OCI-LY7 (cell line): ENCODE measurements at regions not wholly inside any gene's neighbourhood (a gene's known extent, or its start where the extent isn't known, plus 50 kb on each side); places are given as distances from the start of the nearest gene placed in this dataset.
"Not testable (repeated sequence)": the region's sequence is repeated elsewhere in the genome, so short reads cannot be mapped to it uniquely, and the experiment has no call there.

ENCODE experiments used
- BruUV-seq: library from RNA; stranded (reverse); fragments of 400-500 nt; replicated peaks from 2 replicates; lab custom pipeline; 2021; lab: Mats Ljungman, UMichigan
- CTCF ChIA-PET: fragments of 300-600 bp; sonication (Branson Sonifier 250); formaldehyde crosslinking; loops from one replicate; lab custom pipeline; 2022; ENCODE audit warnings: antibody characterized with exemption; ENCODE audit not compliant: unreplicated experiment; lab: Charles Lee
- POLR2A ChIA-PET: fragments of 300-600 bp; sonication (Branson Sonifier 250); formaldehyde crosslinking; loops from one replicate; lab custom pipeline; 2022; ENCODE audit warnings: antibody characterized with exemption; lab: Charles Lee
- DNase-seq: peaks from one replicate; pipeline ENCODE4 v3.0.0-alpha.2; 2015; ENCODE audit warnings: low spot score
- H2AFZ ChIP-seq: fragments of 200-600 bp; sonication (generic), shearing (Covaris generic); 2 replicates; pipeline ENCODE4 v1.6.1; 2014; ENCODE audit warnings: mild to moderate bottlenecking, antibody characterized with exemption, low read length, moderate library complexity
- H3K27ac ChIP-seq: fragments of 200-600 bp; sonication (generic); 2 replicates; pipeline ENCODE4 v1.5.1; 2014; ENCODE audit warnings: mixed run types, low read depth, mild to moderate bottlenecking, moderate library complexity, low read length, inconsistent platforms; ENCODE audit not compliant: poor library complexity, severe bottlenecking
- H3K36me3 ChIP-seq: fragments of 200-600 bp; sonication (generic); 2 replicates; pipeline ENCODE4 v1.6.1; 2014; ENCODE audit warnings: mild to moderate bottlenecking, antibody characterized with exemption, low read length, moderate library complexity, mixed read lengths; ENCODE audit not compliant: insufficient read depth
- H3K4me1 ChIP-seq: fragments of 200-600 bp; sonication (generic); 2 replicates; pipeline ENCODE4 v1.5.1; 2014; ENCODE audit warnings: mild to moderate bottlenecking, low read length; ENCODE audit not compliant: insufficient read depth, poor library complexity, severe bottlenecking
- H3K4me2 ChIP-seq: fragments of 200-600 bp; sonication (generic); 2 replicates; pipeline ENCODE4 v1.6.1; 2014; ENCODE audit warnings: mild to moderate bottlenecking, low read length
- H3K4me3 ChIP-seq: fragments of 200-600 bp; sonication (generic); 2 replicates; pipeline ENCODE4 v1.5.1; 2014; ENCODE audit warnings: mild to moderate bottlenecking, low read depth, low read length; ENCODE audit not compliant: poor library complexity, severe bottlenecking
- H3K79me2 ChIP-seq: fragments of 200-600 bp; sonication (generic); 2 replicates; pipeline ENCODE4 v1.6.1; 2016; ENCODE audit warnings: low read depth, mild to moderate bottlenecking, low read length, moderate library complexity, mixed read lengths; ENCODE audit not compliant: insufficient read depth
- H3K9me2 ChIP-seq: fragments of 200-600 bp; sonication (generic); 2 replicates; pipeline ENCODE4 v1.6.1; 2016; ENCODE audit warnings: mild to moderate bottlenecking, low read length, mixed read lengths; ENCODE audit not compliant: insufficient read depth
- H3K9me3 ChIP-seq: fragments of 200-600 bp; sonication (generic); 2 replicates; pipeline ENCODE4 v1.6.1; 2014; ENCODE audit warnings: mild to moderate bottlenecking, mixed run types, low read length, mixed read lengths
- H4K20me1 ChIP-seq: fragments of 200-600 bp; sonication (generic); 2 replicates; pipeline ENCODE4 v1.6.1; 2014; ENCODE audit warnings: mild to moderate bottlenecking, antibody characterized with exemption, low read length, moderate library complexity, mixed read lengths; ENCODE audit not compliant: insufficient read depth
- EZH2phosphoT487 ChIP-seq: fragments of 200-600 bp; sonication (generic); IDR thresholded peaks from 2 replicates; pipeline ENCODE4 v1.6.1; 2018; ENCODE audit warnings: low read depth, borderline replicate concordance, mild to moderate bottlenecking, mixed run types, antibody characterized with exemption, low read length, moderate library complexity, mixed read lengths
- intact Hi-C: fragments of 100-400 bp; cut with micrococcal nuclease; formaldehyde crosslinking; loops from one replicate; pipeline ENCODE4 v1.10.0; 2022; ENCODE audit not compliant: unreplicated experiment
- TF ChIP-seq, protein P1 (sequence below): fragments of 200-600 bp; sonication (generic); conservative IDR thresholded peaks from 2 replicates; pipeline ENCODE4 v1.5.1; 2014; ENCODE audit warnings: mild to moderate bottlenecking, antibody characterized with exemption, low read length, moderate library complexity, mixed read lengths

DNA sequence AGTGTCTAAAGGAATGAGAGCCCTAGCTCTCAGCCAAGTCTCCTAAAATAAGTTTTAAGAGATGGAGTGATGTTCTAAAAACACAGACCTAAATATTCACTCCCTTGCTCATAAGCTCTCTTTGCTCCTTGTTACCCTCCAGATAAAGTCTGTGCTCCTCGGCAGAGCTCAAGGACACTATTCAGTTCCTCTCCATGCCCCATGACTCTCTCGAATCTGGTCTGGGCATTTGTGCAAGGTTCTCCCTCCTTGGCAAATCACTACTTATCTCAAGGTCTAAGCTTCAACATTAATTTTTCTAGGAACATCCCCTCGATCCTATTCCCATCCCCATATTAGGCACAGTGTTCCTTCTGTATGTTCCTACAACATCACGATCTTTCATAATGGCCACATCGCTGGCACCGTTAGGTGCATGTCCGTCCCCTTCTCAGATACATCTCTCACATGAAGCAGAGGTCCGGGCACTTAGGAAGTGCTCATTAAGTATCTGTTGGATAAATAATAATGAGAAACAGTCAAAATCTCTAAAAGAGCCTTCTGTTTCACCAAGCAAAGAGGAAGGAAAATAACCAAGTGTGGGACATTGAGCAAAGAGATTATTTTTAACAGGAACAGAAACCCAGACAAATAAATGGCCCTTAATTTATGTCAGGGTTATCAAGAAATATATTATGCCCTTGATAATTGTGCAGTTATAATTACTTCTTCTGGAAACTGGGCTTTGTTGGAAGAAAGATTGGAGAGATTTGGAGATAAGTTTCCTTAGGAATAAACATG is 85.9 kb upstream of the HTR4 start:
- Histone ChIP-seq H3K9me2 (no peaks in the 10 kb centered on the region), H3K4me2 (no peak overlapping the region), H3K79me2 (no peaks in the 10 kb centered on the region), H2AFZ (no peak overlapping the region), H3K9me3 (no peaks in the 10 kb centered on the region), H3K4me3 (no peak overlapping the region), H3K4me1 (no peaks in the 10 kb centered on the region), H3K27ac (no peak overlapping the region), H3K36me3 (no peaks in the 10 kb centered on the region), H4K20me1 (no peaks in the 10 kb centered on the region)
- ChIA-PET POLR2A (interaction anchor here (0.9 kb wide), 2 partner anchors 9 to 269 kb away, joined by 3 read pairs; no protein-coding TSS in a partner anchor), CTCF (interaction anchor here (0.9 to 3.7 kb wide), 7 partner anchors 9 to 295 kb away, joined by 3 to 32 read pairs (median 4); no protein-coding TSS in a partner anchor)
- DNase-seq, result no peak
- TF ChIP-seq, protein P1, sequence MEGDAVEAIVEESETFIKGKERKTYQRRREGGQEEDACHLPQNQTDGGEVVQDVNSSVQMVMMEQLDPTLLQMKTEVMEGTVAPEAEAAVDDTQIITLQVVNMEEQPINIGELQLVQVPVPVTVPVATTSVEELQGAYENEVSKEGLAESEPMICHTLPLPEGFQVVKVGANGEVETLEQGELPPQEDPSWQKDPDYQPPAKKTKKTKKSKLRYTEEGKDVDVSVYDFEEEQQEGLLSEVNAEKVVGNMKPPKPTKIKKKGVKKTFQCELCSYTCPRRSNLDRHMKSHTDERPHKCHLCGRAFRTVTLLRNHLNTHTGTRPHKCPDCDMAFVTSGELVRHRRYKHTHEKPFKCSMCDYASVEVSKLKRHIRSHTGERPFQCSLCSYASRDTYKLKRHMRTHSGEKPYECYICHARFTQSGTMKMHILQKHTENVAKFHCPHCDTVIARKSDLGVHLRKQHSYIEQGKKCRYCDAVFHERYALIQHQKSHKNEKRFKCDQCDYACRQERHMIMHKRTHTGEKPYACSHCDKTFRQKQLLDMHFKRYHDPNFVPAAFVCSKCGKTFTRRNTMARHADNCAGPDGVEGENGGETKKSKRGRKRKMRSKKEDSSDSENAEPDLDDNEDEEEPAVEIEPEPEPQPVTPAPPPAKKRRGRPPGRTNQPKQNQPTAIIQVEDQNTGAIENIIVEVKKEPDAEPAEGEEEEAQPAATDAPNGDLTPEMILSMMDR, result no peak
- no peak for TF ChIP-seq EZH2phosphoT487
- intact Hi-C loops, result loop anchor here (5.0 kb wide), 1 partner anchor 67 kb away; no protein-coding TSS in a partner anchor
- BruUV-seq, result no TSS peak

DNA sequence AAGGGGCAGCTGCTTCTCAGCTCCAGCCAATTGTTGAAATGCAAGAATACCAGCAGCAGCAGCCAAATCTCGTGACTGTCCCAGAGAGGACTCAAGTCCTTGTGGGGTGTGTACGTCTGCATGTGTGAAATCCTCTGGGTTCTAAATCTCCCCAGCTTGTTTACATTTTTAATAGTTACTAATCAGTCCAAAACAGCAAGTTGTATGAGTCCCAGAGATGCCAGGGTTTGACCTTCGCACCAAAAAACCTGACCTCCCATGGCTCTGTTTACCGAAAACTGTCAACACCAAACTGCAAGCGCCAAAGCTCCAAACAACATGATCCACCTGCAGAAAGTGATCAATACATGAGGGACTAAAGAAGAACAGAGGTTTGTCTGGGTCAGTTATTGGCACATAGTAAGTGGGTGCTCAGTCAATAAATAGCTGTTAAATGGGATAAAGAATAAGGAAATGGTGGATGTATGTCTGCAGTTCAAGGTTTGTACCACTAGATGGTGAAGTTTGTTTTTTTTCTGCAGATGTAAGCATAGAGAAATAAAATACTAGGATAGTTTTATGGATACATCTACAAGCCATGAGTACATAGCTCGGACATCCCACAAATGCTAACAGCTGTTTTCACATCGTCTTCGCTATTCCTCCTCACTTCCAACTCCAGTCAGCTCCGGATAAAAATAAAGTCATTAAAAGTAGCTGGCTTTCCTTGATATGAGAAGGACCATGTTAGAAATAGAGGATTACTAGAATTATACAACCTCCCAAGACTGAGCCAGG is 85.3 kb upstream of the ADRB2 start:
- peak; percentile 58 for DNase-seq
- POLR2A ChIA-PET, result interaction anchor here (0.7 kb wide), 3 partner anchors 68 to 176 kb away, joined by 3 read pairs; no protein-coding TSS in a partner anchor
- Histone ChIP-seq H3K9me3 (no peaks in the 10 kb centered on the region), H3K4me1 (no peaks in the 10 kb centered on the region), H4K20me1 (no peaks in the 10 kb centered on the region), H3K36me3 (no peaks in the 10 kb centered on the region), H3K4me2 (no peak overlapping the region), H2AFZ (no peak overlapping the region), H3K4me3 (no peak overlapping the region), H3K9me2 (no peaks in the 10 kb centered on the region), H3K79me2 (no peaks in the 10 kb centered on the region), H3K27ac (no peak overlapping the region)
- CTCF ChIA-PET, result interaction anchor here (0.9 to 3.7 kb wide), 5 partner anchors 8 to 222 kb away, joined by 5 to 32 read pairs (median 11); no protein-coding TSS in a partner anchor
- no TSS peak for BruUV-seq
- no peak for TF ChIP-seq EZH2phosphoT487
- TF ChIP-seq, protein P1, result peak; percentile 96
- intact Hi-C loops, result loop anchor here (1.0 to 5.0 kb wide), 3 partner anchors 66 to 216 kb away; no protein-coding TSS in a partner anchor

DNA sequence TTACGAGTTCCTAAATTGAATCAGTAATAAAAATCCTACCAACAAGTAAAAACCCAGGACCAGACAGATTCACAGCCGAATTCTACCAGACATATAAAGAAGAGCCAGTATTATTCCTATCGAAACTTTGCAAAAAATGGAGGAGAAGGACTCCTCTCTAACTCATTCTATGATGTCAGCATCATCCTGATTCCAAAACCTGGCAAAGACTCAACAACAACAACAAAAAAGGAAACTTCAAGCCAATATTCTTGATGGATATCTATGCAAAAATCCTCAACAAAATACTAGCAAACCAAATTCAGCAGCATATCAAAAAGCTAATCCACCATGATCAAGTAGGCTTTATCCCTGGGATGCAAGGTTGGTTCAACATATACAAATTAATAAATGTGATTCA is 84.6 kb upstream of the ADRB2 start:
- intact Hi-C loops, result loop anchor here (1.0 to 5.0 kb wide), 3 partner anchors 66 to 216 kb away; no protein-coding TSS in a partner anchor
- H3K9me3 ChIP-seq, H3K4me3 ChIP-seq, DNase-seq, H4K20me1 ChIP-seq, H3K4me1 ChIP-seq, BruUV-seq, H3K79me2 ChIP-seq, H2AFZ ChIP-seq, H3K9me2 ChIP-seq, H3K36me3 ChIP-seq, H3K4me2 ChIP-seq, H3K27ac ChIP-seq: not testable (repeated sequence)
- POLR2A ChIA-PET, result interaction anchor here (0.7 kb wide), 2 partner anchors 67 to 89 kb away, joined by 3 read pairs; no protein-coding TSS in a partner anchor
- CTCF ChIA-PET, result interaction anchor here (0.9 to 3.7 kb wide), 5 partner anchors 9 to 221 kb away, joined by 5 to 32 read pairs (median 11); no protein-coding TSS in a partner anchor

DNA sequence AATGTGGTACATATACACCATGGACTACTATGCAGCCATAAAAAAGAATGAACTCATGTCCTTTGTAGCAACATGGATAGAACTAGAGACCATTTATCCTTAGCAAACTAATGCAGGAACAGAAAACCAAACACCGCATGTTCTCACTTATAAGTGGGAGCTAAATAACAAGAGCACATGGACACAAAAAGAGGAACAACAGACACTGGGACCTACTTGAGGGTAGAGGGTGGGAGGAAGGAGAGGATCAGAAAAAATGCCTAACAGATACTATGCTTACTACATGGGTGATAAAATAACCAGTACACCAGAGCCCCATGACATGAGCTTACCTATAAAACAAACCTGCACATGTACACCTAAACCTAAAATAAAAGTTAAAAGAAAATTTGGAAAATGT is 82.0 kb upstream of the ADRB2 start:
- H3K27ac ChIP-seq, H3K79me2 ChIP-seq, H3K4me3 ChIP-seq, BruUV-seq, H3K9me2 ChIP-seq, H3K36me3 ChIP-seq, H2AFZ ChIP-seq, H3K4me2 ChIP-seq, H4K20me1 ChIP-seq, DNase-seq, H3K9me3 ChIP-seq: not testable (repeated sequence)
- ChIA-PET POLR2A (interaction anchor here (0.8 to 1.4 kb wide), 3 partner anchors 14 to 196 kb away, joined by 3 to 5 read pairs (median 4); no protein-coding TSS in a partner anchor), CTCF (interaction anchor here (1.2 kb wide), 1 partner anchor 84 kb away, joined by 4 read pairs; no protein-coding TSS in a partner anchor)
- intact Hi-C loops, result loop anchor here (5.0 kb wide), 1 partner anchor 63 kb away; no protein-coding TSS in a partner anchor
- H3K4me1 ChIP-seq, result peaks cover 11% of the 10 kb centered on the region
